ENCODE measurements at regions not wholly inside any gene's neighbourhood (a gene's known extent, or its start where the extent isn't known, plus 50 kb on each side); places are given as distances from the start of the nearest gene placed in this dataset.

DNA sequence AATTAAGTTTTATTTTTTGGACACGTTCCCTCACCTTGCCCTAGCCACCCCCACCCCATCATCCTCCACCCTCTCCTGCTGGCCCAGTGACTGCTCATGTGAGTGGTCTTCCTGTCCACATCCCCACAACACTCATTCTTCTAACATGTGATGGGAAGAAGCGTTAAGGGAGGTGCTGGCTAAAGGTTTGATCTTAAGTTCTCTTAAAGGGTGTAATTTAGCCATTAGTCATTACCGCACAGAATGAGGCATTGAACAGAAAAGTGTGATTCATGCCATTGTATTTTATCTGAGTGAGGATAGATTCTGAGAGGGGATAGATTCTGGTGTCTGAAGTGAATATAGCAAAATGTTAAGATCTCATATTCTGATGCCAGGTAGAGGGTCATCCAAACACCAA, 272.9 kb upstream of the TPM1 start:
- TF ChIP-seq CTCF (IDR thresholded peaks at IDR 0.05) (no peak), ZFX (IDR thresholded peaks at IDR 0.05; ENCODE audit: borderline replicate concordance) (no peak)

Data from 22Rv1 (cell line).